ENCODE measurements at regions not wholly inside any gene's neighbourhood (a gene's known extent, or its start where the extent isn't known, plus 50 kb on each side); places are given as distances from the start of the nearest gene placed in this dataset.

DNA sequence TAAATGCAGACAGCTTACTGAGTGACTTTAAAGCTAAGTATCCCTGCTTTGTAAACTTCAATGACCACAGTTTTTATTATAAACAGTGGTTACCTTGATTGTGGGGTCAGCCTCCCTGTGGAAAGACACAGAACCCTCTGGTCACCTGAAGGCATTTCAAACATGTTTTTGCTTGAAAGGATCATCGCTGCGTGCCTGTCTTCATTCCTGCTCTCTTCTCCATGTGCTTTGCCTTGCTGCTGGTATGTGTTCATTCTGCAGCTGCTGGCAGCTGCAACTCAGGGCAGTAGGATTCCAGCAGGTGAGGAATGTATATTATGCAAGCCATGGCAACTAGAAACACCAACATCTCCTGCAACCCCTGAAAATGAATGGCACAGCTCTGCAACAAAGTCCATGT, 81.0 kb upstream of the VAV3 start:
- Histone ChIP-seq H4K5ac (ENCODE audit: low read depth, low read length) (no peak overlapping the region), H3K18ac (ENCODE audit: low read depth, low read length) (no peak overlapping the region), H3K23ac (ENCODE audit: low read depth, low read length) (no peak overlapping the region), H2BK15ac (ENCODE audit: low read depth, low read length) (no peak overlapping the region), H3K9me3 (ENCODE audit: control insufficient read depth, insufficient read depth, low read length) (no peaks in the 10 kb centered on the region), H3K36me3 (ENCODE audit: control insufficient read depth, insufficient read depth, low read length) (no peaks in the 10 kb centered on the region), H3K79me1 (ENCODE audit: low read depth in 1 of 2, low read length in 2 of 2) (no peaks in the 10 kb centered on the region), H3K9ac (ENCODE audit: low read depth, low read length) (no peak overlapping the region), H3K9me1 (ENCODE audit: insufficient read depth, low read length) (no peaks in the 10 kb centered on the region), H3K4me3 (ENCODE audit: insufficient read depth, low read depth, low read length) (no peak overlapping the region), H2AFZ (replicated peaks; ENCODE audit: low read length, poor library complexity) (no peak overlapping the region), H4K91ac (ENCODE audit: insufficient read depth, low read depth, low read length) (no peak overlapping the region), H3K4me2 (ENCODE audit: low read depth, low read length) (no peak overlapping the region), H3K27me3 (ENCODE audit: control insufficient read depth, insufficient read depth, low read length) (no peaks in the 10 kb centered on the region), H3K27ac (ENCODE audit: insufficient read depth, low read length) (no peak overlapping the region), H3K56ac (ENCODE audit: extremely low read depth, insufficient read depth, low read length) (no peak overlapping the region), H2AK9ac (replicated peaks; ENCODE audit: low read depth, low read length, poor library complexity) (no peak overlapping the region), H3K14ac (replicated peaks; ENCODE audit: low read depth, low read length) (no peak overlapping the region), H2BK20ac (ENCODE audit: low read depth, low read length) (no peak overlapping the region), H4K20me1 (ENCODE audit: insufficient read depth, low read length) (no peaks in the 10 kb centered on the region), H4K8ac (ENCODE audit: low read depth in 2 of 2, low read length in 2 of 2) (no peak overlapping the region), H2BK5ac (ENCODE audit: low read depth, low read length, poor library complexity, severe bottlenecking) (no peak overlapping the region), H2AK5ac (ENCODE audit: low read depth, low read length) (no peak overlapping the region), H3K4ac (ENCODE audit: low read depth, low read length) (no peak overlapping the region), H3K4me1 (ENCODE audit: control insufficient read depth, insufficient read depth, low read length) (no peaks in the 10 kb centered on the region), H2BK120ac (ENCODE audit: low read depth, low read length) (no peak overlapping the region)
- CTCF ChIA-PET: interaction anchor here (0.6 kb wide), 1 partner anchor 57 kb away, joined by 4 read pairs; no protein-coding TSS in a partner anchor
- BruUV-seq (replicated peaks): no TSS peak
- ATAC-seq (ENCODE audit: low read depth) (no peak), DNase-seq (no peak)
- intact Hi-C loops (cut with micrococcal nuclease): no loop called here
- 43% methylated on average over 2 of the region's 2 CpGs; no CpG with 5 or more reads in 1 of the 2 experiments for WGBS, 2 experiments (ENCODE audit: extremely low coverage in 2 of 2, insufficient read length in 1 of 2)
- in situ Hi-C loops (cut with MboI; ENCODE audit: low sequenced_read_pairs): no loop called here
- TF ChIP-seq MAFK (IDR thresholded peaks at IDR 0.05; ENCODE audit: low read depth, low read length) (no peak), RAD21 (IDR thresholded peaks at IDR 0.05; ENCODE audit: low read length) (no peak), NFE2L2 (IDR thresholded peaks at IDR 0.05; ENCODE audit: low read depth, low read length) (no peak), POLR2A (IDR thresholded peaks at IDR 0.05; ENCODE audit: low read depth, low read length) (no peak), USF2 (IDR thresholded peaks at IDR 0.05; ENCODE audit: low read depth, low read length) (no peak), CEBPB (IDR thresholded peaks at IDR 0.05; ENCODE audit: low read depth, low read length) (no peak), CHD1 (IDR thresholded peaks at IDR 0.05; ENCODE audit: low read depth, low read length) (no peak), FOS (IDR thresholded peaks at IDR 0.05; ENCODE audit: low read depth, low read length) (no peak), MXI1 (IDR thresholded peaks at IDR 0.05; ENCODE audit: borderline replicate concordance, low read depth, low read length) (no peak), BHLHE40 (IDR thresholded peaks at IDR 0.05; ENCODE audit: low read depth, low read length) (no peak), SMC3 (IDR thresholded peaks at IDR 0.05; ENCODE audit: low read depth, low read length) (no peak), RCOR1 (IDR thresholded peaks at IDR 0.05; ENCODE audit: insufficient replicate concordance, low read length) (no peak), MAZ (IDR thresholded peaks at IDR 0.05; ENCODE audit: borderline replicate concordance, low read depth, low read length) (no peak)
- TF ChIP-seq, protein P1, sequence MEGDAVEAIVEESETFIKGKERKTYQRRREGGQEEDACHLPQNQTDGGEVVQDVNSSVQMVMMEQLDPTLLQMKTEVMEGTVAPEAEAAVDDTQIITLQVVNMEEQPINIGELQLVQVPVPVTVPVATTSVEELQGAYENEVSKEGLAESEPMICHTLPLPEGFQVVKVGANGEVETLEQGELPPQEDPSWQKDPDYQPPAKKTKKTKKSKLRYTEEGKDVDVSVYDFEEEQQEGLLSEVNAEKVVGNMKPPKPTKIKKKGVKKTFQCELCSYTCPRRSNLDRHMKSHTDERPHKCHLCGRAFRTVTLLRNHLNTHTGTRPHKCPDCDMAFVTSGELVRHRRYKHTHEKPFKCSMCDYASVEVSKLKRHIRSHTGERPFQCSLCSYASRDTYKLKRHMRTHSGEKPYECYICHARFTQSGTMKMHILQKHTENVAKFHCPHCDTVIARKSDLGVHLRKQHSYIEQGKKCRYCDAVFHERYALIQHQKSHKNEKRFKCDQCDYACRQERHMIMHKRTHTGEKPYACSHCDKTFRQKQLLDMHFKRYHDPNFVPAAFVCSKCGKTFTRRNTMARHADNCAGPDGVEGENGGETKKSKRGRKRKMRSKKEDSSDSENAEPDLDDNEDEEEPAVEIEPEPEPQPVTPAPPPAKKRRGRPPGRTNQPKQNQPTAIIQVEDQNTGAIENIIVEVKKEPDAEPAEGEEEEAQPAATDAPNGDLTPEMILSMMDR (conservative IDR thresholded peaks at IDR 0.05; ENCODE audit: low read depth, low read length): no peak
- TF ChIP-seq, protein P2, sequence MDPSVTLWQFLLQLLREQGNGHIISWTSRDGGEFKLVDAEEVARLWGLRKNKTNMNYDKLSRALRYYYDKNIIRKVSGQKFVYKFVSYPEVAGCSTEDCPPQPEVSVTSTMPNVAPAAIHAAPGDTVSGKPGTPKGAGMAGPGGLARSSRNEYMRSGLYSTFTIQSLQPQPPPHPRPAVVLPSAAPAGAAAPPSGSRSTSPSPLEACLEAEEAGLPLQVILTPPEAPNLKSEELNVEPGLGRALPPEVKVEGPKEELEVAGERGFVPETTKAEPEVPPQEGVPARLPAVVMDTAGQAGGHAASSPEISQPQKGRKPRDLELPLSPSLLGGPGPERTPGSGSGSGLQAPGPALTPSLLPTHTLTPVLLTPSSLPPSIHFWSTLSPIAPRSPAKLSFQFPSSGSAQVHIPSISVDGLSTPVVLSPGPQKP (IDR thresholded peaks at IDR 0.05; ENCODE audit: borderline replicate concordance, low read depth, low read length): no peak
- dilution Hi-C loops (cut with HindIII; ENCODE audit: low sequenced_read_pairs, unreplicated experiment): no loop called here
- POLR2A ChIA-PET (ENCODE audit: unreplicated experiment): no interaction called here
